HCT116 (cell line): ENCODE measurements at regions not wholly inside any gene's neighbourhood (a gene's known extent, or its start where the extent isn't known, plus 50 kb on each side); places are given as distances from the start of the nearest gene placed in this dataset.

Source experiments
- ATAC-seq: fragments of 200-7000 bp; cut with Tn5 transposase; 2 replicates; pipeline ENCODE4 v1.9.1; 2020; ENCODE audit warnings: mild to moderate bottlenecking, moderate library complexity
- BruUV-seq: library from RNA; stranded (reverse); fragments of 400-500 nt; replicated peaks from 2 replicates; lab custom pipeline; 2021; lab: Mats Ljungman, UMichigan
- CTCF ChIA-PET: fragments of 300-600 bp; sonication (Branson Sonifier 250); formaldehyde crosslinking; loops from one replicate; lab custom pipeline; 2021; ENCODE audit warnings: antibody characterized with exemption; lab: Charles Lee
- POLR2A ChIA-PET: fragments of 300-600, 350-600 bp; sonication (Branson Sonifier 250); formaldehyde crosslinking; loops from one replicate; lab custom pipeline; 2021; ENCODE audit warnings: antibody characterized with exemption; lab: Charles Lee
- RAD21 ChIA-PET, 2 experiments: fragments of 300-600 bp; sonication (Branson Sonifier 250); formaldehyde crosslinking; loops; one replicate each; lab custom pipeline; 2023; ENCODE audit warnings: low total read pairs in 2 of 2; ENCODE audit not compliant: uncharacterized antibody in 2 of 2, unreplicated experiment in 2 of 2, low non-redundant PET in 1 of 2; lab: Charles Lee
- DNase-seq: peaks from one replicate; pipeline ENCODE4 v3.0.0-alpha.2; 2010; ENCODE audit warnings: low read depth, low spot score
- H2AFZ ChIP-seq: fragments of 200-600 bp; shearing (Covaris generic), sonication (generic); 2 replicates; pipeline ENCODE4 v1.6.1; 2017; ENCODE audit warnings: low read depth, mixed run types, mixed read lengths, antibody characterized with exemption, low read length; ENCODE audit not compliant: poor library complexity, severe bottlenecking
- H3K27ac ChIP-seq: 2 replicates; pipeline ENCODE4 v1.5.1; 2012; ENCODE audit warnings: low read depth, low read length
- H3K27me3 ChIP-seq: fragments of 200-600 bp; sonication (generic); 2 replicates; pipeline ENCODE4 v1.6.1; 2016; ENCODE audit warnings: mixed run types, low read length, mixed read lengths; ENCODE audit not compliant: insufficient read depth
- H3K36me3 ChIP-seq, 2 experiments: fragments of 200-500 bp in 1 of 2; fragments of 200-600 bp in 1 of 2; sonication (Bioruptor generic) in 1 of 2; sonication (generic) in 1 of 2; 2 replicates each; pipeline versions ENCODE4 v1.5.1 to v1.6.1; 2014 to 2016; ENCODE audit warnings: low read length in 2 of 2, inconsistent platforms in 1 of 2, mixed read lengths in 1 of 2, mixed run types in 1 of 2; ENCODE audit not compliant: insufficient read depth in 2 of 2, control insufficient read depth in 1 of 2
- H3K4me1 ChIP-seq, 2 experiments: fragments of 200-600 bp in 1 of 2; sonication (generic) in 1 of 2; 2 replicates each; pipeline versions ENCODE4 v1.5.1 to v1.6.1; 2012 to 2017; ENCODE audit warnings: low read length in 2 of 2, inconsistent platforms in 1 of 2, mild to moderate bottlenecking in 1 of 2, mixed read lengths in 1 of 2, mixed run types in 1 of 2, moderate library complexity in 1 of 2; ENCODE audit not compliant: insufficient read depth in 2 of 2, control insufficient read depth in 1 of 2
- H3K4me2 ChIP-seq: fragments of 200-600 bp; sonication (generic); 2 replicates; pipeline ENCODE4 v1.6.1; 2017; ENCODE audit warnings: mixed run types, low read length, mixed read lengths
- H3K4me3 ChIP-seq, 2 experiments: fragments of 200-600 bp in 1 of 2; sonication (generic) in 1 of 2; replicated peaks in 1 of 2; 2 replicates each; pipeline ENCODE4 v1.5.1; 2011 to 2016; ENCODE audit warnings: low read length in 2 of 2, control low read depth in 1 of 2, low read depth in 1 of 2, mild to moderate bottlenecking in 1 of 2, mixed read lengths in 1 of 2, mixed run types in 1 of 2
- H3K79me2 ChIP-seq: fragments of 200-600 bp; sonication (generic); 2 replicates; pipeline ENCODE4 v1.6.1; 2017; ENCODE audit warnings: mild to moderate bottlenecking, mixed run types, low read length, moderate library complexity, mixed read lengths; ENCODE audit not compliant: insufficient read depth
- H3K9ac ChIP-seq: fragments of 200-600 bp; sonication (generic); 2 replicates; pipeline ENCODE4 v1.6.1; 2016; ENCODE audit warnings: low read length, mixed read lengths
- H3K9me2 ChIP-seq: fragments of 200-600 bp; sonication (generic), shearing (Covaris generic); 2 replicates; pipeline ENCODE4 v1.6.1; 2017; ENCODE audit warnings: mixed run types, mild to moderate bottlenecking, moderate library complexity; ENCODE audit not compliant: insufficient read depth
- H3K9me3 ChIP-seq, 2 experiments: fragments of 200-500 bp in 1 of 2; fragments of 200-600 bp in 1 of 2; sonication (Bioruptor generic) in 1 of 2; sonication (generic) in 1 of 2; 2 replicates each; pipeline ENCODE4 v1.6.1; 2014 to 2017; ENCODE audit warnings: low read length in 2 of 2, mixed read lengths in 2 of 2, inconsistent platforms in 1 of 2, low read depth in 1 of 2, mild to moderate bottlenecking in 1 of 2, mixed run types in 1 of 2, moderate library complexity in 1 of 2; ENCODE audit not compliant: control insufficient read depth in 1 of 2, insufficient read depth in 1 of 2
- H4K20me1 ChIP-seq: fragments of 200-600 bp; sonication (generic), shearing (Covaris generic); 2 replicates; pipeline ENCODE4 v1.6.1; 2017; ENCODE audit warnings: mixed run types, mild to moderate bottlenecking, moderate library complexity; ENCODE audit not compliant: insufficient read depth
- CBX3 ChIP-seq: IDR thresholded peaks from 2 replicates; pipeline ENCODE4 v1.6.1; 2012; ENCODE audit warnings: low read depth
- ELF1 ChIP-seq: IDR thresholded peaks from 2 replicates; pipeline ENCODE4 v1.6.1; 2012; ENCODE audit warnings: low read depth, borderline replicate concordance
- EZH2phosphoT487 ChIP-seq: fragments of 200-600 bp; IDR thresholded peaks from 2 replicates; pipeline ENCODE4 v1.6.1; 2018; ENCODE audit warnings: antibody characterized with exemption, borderline replicate concordance
- FOSL1 ChIP-seq: IDR thresholded peaks from 2 replicates; pipeline ENCODE4 v1.6.1; 2012; ENCODE audit warnings: low read depth
- POLR2A ChIP-seq: IDR thresholded peaks from 2 replicates; pipeline ENCODE4 v1.7.0; 2011; ENCODE audit warnings: borderline replicate concordance; ENCODE audit not compliant: insufficient read depth, insufficient read length; ENCODE audit errors: extremely low read depth
- POLR2AphosphoS5 ChIP-seq: IDR thresholded peaks from 2 replicates; pipeline ENCODE4 v1.6.1; 2011; ENCODE audit warnings: mild to moderate bottlenecking, low read depth, low read length, moderate library complexity
- RAD21 ChIP-seq: IDR thresholded peaks from 2 replicates; pipeline ENCODE4 v1.6.1; 2012; ENCODE audit warnings: low read depth, mild to moderate bottlenecking
- SP1 ChIP-seq: IDR thresholded peaks from 2 replicates; pipeline ENCODE4 v1.6.1; 2012; ENCODE audit warnings: low read depth
- SRF ChIP-seq: IDR thresholded peaks from 2 replicates; pipeline ENCODE4 v1.6.1; 2012; ENCODE audit warnings: low read depth
- TCF7L2 ChIP-seq: IDR thresholded peaks from 2 replicates; pipeline ENCODE4 v1.7.0; 2011; ENCODE audit warnings: borderline replicate concordance, inconsistent platforms; ENCODE audit not compliant: insufficient read depth, insufficient read length; ENCODE audit errors: extremely low read depth
- YY1 ChIP-seq: IDR thresholded peaks from 2 replicates; pipeline ENCODE4 v1.6.1; 2011; ENCODE audit warnings: low read length, low read depth, moderate library complexity, mild to moderate bottlenecking; ENCODE audit not compliant: insufficient replicate concordance; ENCODE audit errors: extremely low read depth
- ZFX ChIP-seq: fragments of 450-650 bp; IDR thresholded peaks from 2 replicates; pipeline ENCODE4 v1.6.1; 2017
- ZNF274 ChIP-seq: fragments of 200-500 bp; sonication (Bioruptor generic); IDR thresholded peaks from 2 replicates; pipeline ENCODE4 v1.6.1; 2014; ENCODE audit warnings: mild to moderate bottlenecking, low read depth, low read length, inconsistent platforms
- intact Hi-C: fragments of 100-400 bp; cut with micrococcal nuclease; formaldehyde crosslinking; loops from 2 replicates; pipeline ENCODE4 v1.10.0; 2022
- TF ChIP-seq, protein P1 (sequence below), 3 experiments: fragments of 200-600 bp in 1 of 3; sonication (generic) in 1 of 3; IDR thresholded peaks in 2 of 3; conservative IDR thresholded peaks in 1 of 3; 2 replicates each; pipeline ENCODE4 v1.5.1; 2012 to 2017; ENCODE audit warnings: low read depth in 2 of 3, low read length in 2 of 3, antibody characterized with exemption in 1 of 3, borderline replicate concordance in 1 of 3, control low read depth in 1 of 3, mild to moderate bottlenecking in 1 of 3, mixed read lengths in 1 of 3, mixed run types in 1 of 3, moderate library complexity in 1 of 3; ENCODE audit not compliant: insufficient read depth in 1 of 3
- TF ChIP-seq, protein P2 (sequence below): IDR thresholded peaks from 2 replicates; pipeline ENCODE4 v1.6.1; 2012

GRCh38 chr21:16215193-16215592 lies 485.4 kb downstream of the USP25 start (continued):
- TF ChIP-seq YY1 = no peak
- no peak for TF ChIP-seq SP1
- no peak for TF ChIP-seq TCF7L2
- no peak for TF ChIP-seq ELF1
- no peak for TF ChIP-seq ZFX
- no peak for TF ChIP-seq CBX3
- TF ChIP-seq SRF = no peak
- no peak for TF ChIP-seq POLR2A
- TF ChIP-seq RAD21 = no peak

GRCh38 chr21:16215663-16216183 lies 485.9 kb downstream of the USP25 start:
- no peak overlapping the region for H3K4me3 ChIP-seq
- CTCF ChIA-PET = no interaction called here
- TF ChIP-seq RAD21 (no peak), POLR2A (no peak), SRF (no peak), ZNF274 (no peak), CBX3 (no peak), EZH2phosphoT487 (no peak), FOSL1 (no peak), TCF7L2 (no peak), ELF1 (no peak), POLR2AphosphoS5 (no peak)
- TF ChIP-seq, protein P1, sequence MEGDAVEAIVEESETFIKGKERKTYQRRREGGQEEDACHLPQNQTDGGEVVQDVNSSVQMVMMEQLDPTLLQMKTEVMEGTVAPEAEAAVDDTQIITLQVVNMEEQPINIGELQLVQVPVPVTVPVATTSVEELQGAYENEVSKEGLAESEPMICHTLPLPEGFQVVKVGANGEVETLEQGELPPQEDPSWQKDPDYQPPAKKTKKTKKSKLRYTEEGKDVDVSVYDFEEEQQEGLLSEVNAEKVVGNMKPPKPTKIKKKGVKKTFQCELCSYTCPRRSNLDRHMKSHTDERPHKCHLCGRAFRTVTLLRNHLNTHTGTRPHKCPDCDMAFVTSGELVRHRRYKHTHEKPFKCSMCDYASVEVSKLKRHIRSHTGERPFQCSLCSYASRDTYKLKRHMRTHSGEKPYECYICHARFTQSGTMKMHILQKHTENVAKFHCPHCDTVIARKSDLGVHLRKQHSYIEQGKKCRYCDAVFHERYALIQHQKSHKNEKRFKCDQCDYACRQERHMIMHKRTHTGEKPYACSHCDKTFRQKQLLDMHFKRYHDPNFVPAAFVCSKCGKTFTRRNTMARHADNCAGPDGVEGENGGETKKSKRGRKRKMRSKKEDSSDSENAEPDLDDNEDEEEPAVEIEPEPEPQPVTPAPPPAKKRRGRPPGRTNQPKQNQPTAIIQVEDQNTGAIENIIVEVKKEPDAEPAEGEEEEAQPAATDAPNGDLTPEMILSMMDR (IDR thresholded peaks at IDR 0.05 in 2 of 3, conservative IDR thresholded peaks at IDR 0.05 in 1 of 3; ENCODE audit: borderline replicate concordance in 1 of 3, insufficient read depth in 1 of 3, low read depth in 2 of 3, low read length in 2 of 3) = no peak
- TF ChIP-seq, protein P2, sequence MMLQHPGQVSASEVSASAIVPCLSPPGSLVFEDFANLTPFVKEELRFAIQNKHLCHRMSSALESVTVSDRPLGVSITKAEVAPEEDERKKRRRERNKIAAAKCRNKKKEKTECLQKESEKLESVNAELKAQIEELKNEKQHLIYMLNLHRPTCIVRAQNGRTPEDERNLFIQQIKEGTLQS = no peak
- no peak for DNase-seq
- intact Hi-C loops = no loop called here
- no peak overlapping the region for H2AFZ ChIP-seq
- no peaks in the 10 kb centered on the region for H4K20me1 ChIP-seq
- H3K4me2 ChIP-seq = no peak overlapping the region
- ATAC-seq = no peak
- no peaks in the 10 kb centered on the region for H3K4me1 ChIP-seq
- no peaks in the 10 kb centered on the region for H3K36me3 ChIP-seq
- no peak overlapping the region for H3K27ac ChIP-seq
- H3K9me3 ChIP-seq = peaks cover 13 to 21% of the 10 kb centered on the region in 2 experiments; a peak in 2 of 4 replicates
- no peaks in the 10 kb centered on the region for H3K27me3 ChIP-seq
- POLR2A ChIA-PET = no interaction called here
- no peaks in the 10 kb centered on the region for H3K9me2 ChIP-seq
- BruUV-seq = no TSS peak
- no peak overlapping the region for H3K9ac ChIP-seq
- no peaks in the 10 kb centered on the region for H3K79me2 ChIP-seq
- RAD21 ChIA-PET = no interaction called here
